Loucy (cell line): ENCODE measurements at regions not wholly inside any gene's neighbourhood (a gene's known extent, or its start where the extent isn't known, plus 50 kb on each side); places are given as distances from the start of the nearest gene placed in this dataset.

Source experiments
- H2AFZ ChIP-seq: fragments of 200-600 bp; sonication (generic); 2 replicates; pipeline ENCODE4 v1.6.0; 2016; ENCODE audit warnings: antibody characterized with exemption, mild to moderate bottlenecking, low read length, moderate library complexity
- H3F3A ChIP-seq: fragments of 200-600 bp; 2 replicates; pipeline ENCODE4 v1.6.0; 2016; ENCODE audit warnings: antibody characterized with exemption, low read depth, mild to moderate bottlenecking
- H3K27me3 ChIP-seq: fragments of 200-600 bp; sonication (generic); 2 replicates; pipeline ENCODE4 v1.6.1; 2014; ENCODE audit warnings: low read length, mild to moderate bottlenecking; ENCODE audit not compliant: insufficient read depth, poor library complexity, severe bottlenecking
- H3K36me3 ChIP-seq: fragments of 200-600 bp; sonication (generic); 2 replicates; pipeline ENCODE4 v1.6.1; 2016; ENCODE audit warnings: low read length; ENCODE audit not compliant: insufficient read depth
- H3K4me1 ChIP-seq: fragments of 200-600 bp; sonication (generic); 2 replicates; pipeline ENCODE4 v1.5.1; 2014; ENCODE audit warnings: low read length, mild to moderate bottlenecking; ENCODE audit not compliant: insufficient read depth, poor library complexity, severe bottlenecking
- H3K4me2 ChIP-seq: fragments of 200-600 bp; sonication (generic); 2 replicates; pipeline ENCODE4 v1.6.0; 2014; ENCODE audit warnings: antibody characterized with exemption, low read length, low read depth, mild to moderate bottlenecking; ENCODE audit not compliant: poor library complexity, severe bottlenecking
- H3K4me3 ChIP-seq: fragments of 200-600 bp; sonication (generic); 2 replicates; pipeline ENCODE4 v1.5.1; 2014; ENCODE audit warnings: low read length, mild to moderate bottlenecking, mixed read lengths; ENCODE audit not compliant: poor library complexity, severe bottlenecking
- H3K79me2 ChIP-seq: fragments of 200-600 bp; sonication (generic); 2 replicates; pipeline ENCODE4 v1.6.1; 2014; ENCODE audit warnings: low read length; ENCODE audit not compliant: insufficient read depth
- H3K9ac ChIP-seq: fragments of 200-600 bp; sonication (generic); 2 replicates; pipeline ENCODE4 v1.6.0; 2014; ENCODE audit warnings: mild to moderate bottlenecking, low read depth, low read length, moderate library complexity; ENCODE audit not compliant: poor library complexity, severe bottlenecking
- H3K9me2 ChIP-seq: fragments of 200-600 bp; sonication (generic); replicated peaks from 2 replicates; pipeline ENCODE4 v1.6.1; 2016; ENCODE audit warnings: low read depth, low read length, mixed read lengths
- H3K9me3 ChIP-seq: fragments of 200-600 bp; sonication (generic); 2 replicates; pipeline ENCODE4 v1.6.1; 2014; ENCODE audit warnings: mild to moderate bottlenecking, antibody characterized with exemption, low read length, low read depth; ENCODE audit not compliant: insufficient read depth
- H4K20me1 ChIP-seq: fragments of 200-600 bp; sonication (generic); 2 replicates; pipeline ENCODE4 v1.6.0; 2014; ENCODE audit warnings: antibody characterized with exemption, low read length, mild to moderate bottlenecking; ENCODE audit not compliant: insufficient read depth, poor library complexity, severe bottlenecking
- EZH2phosphoT487 ChIP-seq: fragments of 200-600 bp; IDR thresholded peaks from 2 replicates; pipeline ENCODE4 v1.6.1; 2018; ENCODE audit warnings: antibody characterized with exemption, mild to moderate bottlenecking, moderate library complexity, borderline replicate concordance
- TF ChIP-seq, protein P1 (sequence below): fragments of 200-600 bp; sonication (generic); conservative IDR thresholded peaks from 2 replicates; pipeline ENCODE4 v1.5.1; 2014; ENCODE audit warnings: mild to moderate bottlenecking, antibody characterized with exemption, low read length

GRCh38 chr13:94859811-94860210, 147.5 kb upstream of the SOX21 start:
- Histone ChIP-seq H2AFZ (peak overlapping the region; percentile 89), H3K36me3 (no peaks in the 10 kb centered on the region), H3K4me3 (peak overlapping the region; percentile 71), H4K20me1 (no peaks in the 10 kb centered on the region), H3K9ac (no peak overlapping the region), H3K27me3 (no peaks in the 10 kb centered on the region), H3K79me2 (no peaks in the 10 kb centered on the region), H3K4me1 (no peaks in the 10 kb centered on the region), H3K9me3 (no peaks in the 10 kb centered on the region), H3K4me2 (peak overlapping the region; percentile 64), H3F3A (no peaks in the 10 kb centered on the region), H3K9me2 (no peaks in the 10 kb centered on the region)
- no peak for TF ChIP-seq EZH2phosphoT487
- TF ChIP-seq, protein P1, sequence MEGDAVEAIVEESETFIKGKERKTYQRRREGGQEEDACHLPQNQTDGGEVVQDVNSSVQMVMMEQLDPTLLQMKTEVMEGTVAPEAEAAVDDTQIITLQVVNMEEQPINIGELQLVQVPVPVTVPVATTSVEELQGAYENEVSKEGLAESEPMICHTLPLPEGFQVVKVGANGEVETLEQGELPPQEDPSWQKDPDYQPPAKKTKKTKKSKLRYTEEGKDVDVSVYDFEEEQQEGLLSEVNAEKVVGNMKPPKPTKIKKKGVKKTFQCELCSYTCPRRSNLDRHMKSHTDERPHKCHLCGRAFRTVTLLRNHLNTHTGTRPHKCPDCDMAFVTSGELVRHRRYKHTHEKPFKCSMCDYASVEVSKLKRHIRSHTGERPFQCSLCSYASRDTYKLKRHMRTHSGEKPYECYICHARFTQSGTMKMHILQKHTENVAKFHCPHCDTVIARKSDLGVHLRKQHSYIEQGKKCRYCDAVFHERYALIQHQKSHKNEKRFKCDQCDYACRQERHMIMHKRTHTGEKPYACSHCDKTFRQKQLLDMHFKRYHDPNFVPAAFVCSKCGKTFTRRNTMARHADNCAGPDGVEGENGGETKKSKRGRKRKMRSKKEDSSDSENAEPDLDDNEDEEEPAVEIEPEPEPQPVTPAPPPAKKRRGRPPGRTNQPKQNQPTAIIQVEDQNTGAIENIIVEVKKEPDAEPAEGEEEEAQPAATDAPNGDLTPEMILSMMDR = no peak

DNA sequence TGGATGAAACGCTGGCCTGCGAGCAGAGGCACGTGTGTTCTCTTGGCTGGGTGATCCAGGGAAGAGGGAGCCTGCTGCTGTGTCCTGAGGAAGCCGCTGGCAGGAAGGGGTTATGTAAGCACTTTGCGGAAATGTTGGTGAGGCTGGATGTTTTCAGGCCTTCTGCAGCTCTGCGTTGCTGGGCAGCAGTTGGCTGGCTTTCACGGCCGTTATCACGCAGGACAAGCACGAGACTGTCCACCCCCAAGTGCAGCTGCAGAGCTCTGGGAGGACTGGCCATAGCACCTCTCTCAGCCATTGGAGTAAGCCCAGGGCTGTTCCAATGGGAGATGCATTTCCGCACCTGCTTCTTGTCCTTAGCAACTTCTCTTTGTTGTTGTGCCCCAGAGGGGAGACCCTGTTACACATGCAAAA, 146.9 kb upstream of the SOX21 start:
- Histone ChIP-seq H2AFZ (no peak overlapping the region), H4K20me1 (no peaks in the 10 kb centered on the region), H3F3A (no peaks in the 10 kb centered on the region), H3K4me2 (no peak overlapping the region), H3K9ac (no peak overlapping the region), H3K79me2 (no peaks in the 10 kb centered on the region), H3K9me2 (no peaks in the 10 kb centered on the region), H3K36me3 (no peaks in the 10 kb centered on the region), H3K4me3 (no peak overlapping the region), H3K27me3 (no peaks in the 10 kb centered on the region), H3K4me1 (no peaks in the 10 kb centered on the region), H3K9me3 (no peaks in the 10 kb centered on the region)
- no peak for TF ChIP-seq EZH2phosphoT487
- TF ChIP-seq, protein P1 = no peak

GRCh38 chr13:94858856-94859255, 146.5 kb upstream of the SOX21 start:
- no peaks in the 10 kb centered on the region for H3K27me3 ChIP-seq
- no peak overlapping the region for H3K9ac ChIP-seq
- no peaks in the 10 kb centered on the region for H3K79me2 ChIP-seq
- H3F3A ChIP-seq = no peaks in the 10 kb centered on the region
- no peak overlapping the region for H3K4me3 ChIP-seq
- H3K9me3 ChIP-seq = no peaks in the 10 kb centered on the region
- H3K4me2 ChIP-seq = no peak overlapping the region
- H4K20me1 ChIP-seq = no peaks in the 10 kb centered on the region
- no peak for TF ChIP-seq EZH2phosphoT487
- TF ChIP-seq, protein P1 = no peak
- no peaks in the 10 kb centered on the region for H3K36me3 ChIP-seq
- H3K4me1 ChIP-seq = no peaks in the 10 kb centered on the region
- H3K9me2 ChIP-seq = no peaks in the 10 kb centered on the region
- no peak overlapping the region for H2AFZ ChIP-seq
